GM21786 (cell line): ENCODE measurements at regions not wholly inside any gene's neighbourhood (a gene's known extent, or its start where the extent isn't known, plus 50 kb on each side); places are given as distances from the start of the nearest gene placed in this dataset.
A peak's percentile ranks its signal among the peaks of the same experiment; 100 is the strongest.

Source experiments
- ATAC-seq: cut with Tn5 transposase; IDR thresholded peaks from one replicate; pipeline ENCODE4 v1.9.1; 2021; ENCODE audit not compliant: unreplicated experiment

DNA sequence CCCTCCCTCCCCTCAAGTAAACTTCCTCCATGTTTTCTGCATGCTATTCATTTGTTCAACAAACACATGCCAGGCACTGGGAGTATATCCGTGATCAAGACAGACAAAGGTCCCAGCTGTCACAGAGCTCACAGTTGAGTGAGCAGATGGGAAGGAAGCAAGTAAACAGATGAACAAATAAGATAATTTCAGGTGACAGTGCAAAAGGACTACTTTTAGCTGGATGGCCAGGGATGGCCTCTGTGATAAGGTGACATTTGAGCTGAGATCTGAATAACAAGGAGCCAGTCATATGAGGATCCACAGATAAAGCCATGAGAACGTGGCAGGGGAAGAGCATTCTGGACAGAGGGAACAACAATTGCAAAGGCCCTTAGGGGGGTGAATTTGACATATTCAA, 121.7 kb upstream of the RAD23B start:
- ATAC-seq = no peak

- ATAC-seq = no peak
Observed at GRCh38 chr9:107163370-107163769, 119.7 kb upstream of the RAD23B start.

DNA sequence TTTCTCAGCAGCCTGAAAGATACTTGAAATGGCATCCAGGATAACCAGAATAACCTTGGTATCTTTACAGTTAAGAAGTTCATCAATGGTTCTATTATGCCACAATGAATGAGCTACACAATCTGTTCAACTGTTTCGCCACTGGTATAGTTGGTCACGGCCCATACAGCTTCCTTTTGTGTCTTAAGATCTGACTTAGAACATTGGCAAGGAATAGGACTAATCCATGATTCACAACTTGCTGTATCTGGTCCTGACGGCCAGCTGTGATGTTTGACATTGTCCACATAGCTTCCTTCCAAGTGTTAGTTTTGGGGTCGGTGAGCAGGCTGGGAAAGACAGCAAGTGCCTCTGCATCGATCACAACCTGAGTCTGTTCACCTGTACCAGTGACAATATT, 113.3 kb upstream of the RAD23B start:
- ATAC-seq = no peak

GRCh38 chr9:107170801-107171200, 112.3 kb upstream of the RAD23B start:
- no peak for ATAC-seq

- ATAC-seq = peak; percentile 60
Observed at GRCh38 chr9:107172160-107172978, 110.7 kb upstream of the RAD23B start.

- ATAC-seq = peak; percentile 35
Observed at GRCh38 chr9:107172979-107173347, 110.1 kb upstream of the RAD23B start.

DNA sequence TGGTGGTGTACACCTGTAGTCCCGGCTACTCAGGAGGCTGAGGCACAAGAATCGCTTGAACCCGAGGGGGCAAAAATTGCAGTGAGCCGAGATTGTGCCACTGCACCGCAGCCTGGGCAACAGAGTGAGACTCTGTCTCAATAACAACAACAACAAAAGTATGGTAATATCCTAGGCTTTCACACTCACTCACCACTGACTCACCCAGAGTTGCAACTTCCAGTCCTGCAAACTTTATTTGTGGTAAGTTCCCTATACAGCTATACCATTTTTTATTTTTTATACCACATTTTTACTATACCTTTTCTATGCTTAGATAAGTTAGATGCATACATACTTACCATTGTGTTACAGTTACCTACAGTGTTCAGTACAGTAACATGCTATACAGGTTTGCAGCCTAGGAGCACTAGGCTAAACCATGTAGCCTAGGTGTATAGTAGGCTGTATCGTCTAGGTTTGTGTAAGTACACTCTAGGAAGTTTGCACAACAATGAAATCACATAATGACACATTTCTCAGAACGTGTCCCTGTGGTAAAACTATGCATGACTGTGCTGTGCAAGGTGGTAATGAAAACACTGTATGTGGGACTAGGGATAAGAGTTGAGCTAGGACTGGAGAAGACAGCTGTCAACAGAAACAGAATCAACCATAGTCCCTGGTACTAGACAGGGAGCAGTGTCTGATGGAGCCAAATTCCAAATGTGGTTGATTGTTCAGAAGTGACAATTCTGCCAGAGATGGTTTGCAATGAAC, 109.5 kb upstream of the RAD23B start:
- no peak for ATAC-seq

- ATAC-seq = peak; percentile 34
Observed at GRCh38 chr9:107174441-107174840, 108.6 kb upstream of the RAD23B start.

DNA sequence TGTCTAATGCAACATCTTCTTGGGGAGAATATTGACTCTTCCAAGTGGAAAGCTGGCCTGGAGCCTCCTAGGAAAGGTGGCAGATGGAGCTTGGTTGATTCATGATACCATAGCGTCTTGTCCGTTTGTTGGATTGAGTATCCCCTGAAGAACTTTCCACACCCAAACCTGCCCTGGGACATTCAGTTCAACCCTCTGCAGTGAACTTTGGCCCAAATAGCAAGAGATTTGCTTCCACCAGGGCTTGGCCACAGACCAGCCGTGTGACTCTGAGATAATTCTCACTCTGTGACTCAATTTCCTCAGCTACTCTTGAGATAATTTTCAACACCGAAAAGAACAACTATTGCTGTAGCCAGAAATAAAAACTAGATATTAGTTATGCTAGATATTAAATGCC, 108.0 kb upstream of the RAD23B start:
- no peak for ATAC-seq

DNA sequence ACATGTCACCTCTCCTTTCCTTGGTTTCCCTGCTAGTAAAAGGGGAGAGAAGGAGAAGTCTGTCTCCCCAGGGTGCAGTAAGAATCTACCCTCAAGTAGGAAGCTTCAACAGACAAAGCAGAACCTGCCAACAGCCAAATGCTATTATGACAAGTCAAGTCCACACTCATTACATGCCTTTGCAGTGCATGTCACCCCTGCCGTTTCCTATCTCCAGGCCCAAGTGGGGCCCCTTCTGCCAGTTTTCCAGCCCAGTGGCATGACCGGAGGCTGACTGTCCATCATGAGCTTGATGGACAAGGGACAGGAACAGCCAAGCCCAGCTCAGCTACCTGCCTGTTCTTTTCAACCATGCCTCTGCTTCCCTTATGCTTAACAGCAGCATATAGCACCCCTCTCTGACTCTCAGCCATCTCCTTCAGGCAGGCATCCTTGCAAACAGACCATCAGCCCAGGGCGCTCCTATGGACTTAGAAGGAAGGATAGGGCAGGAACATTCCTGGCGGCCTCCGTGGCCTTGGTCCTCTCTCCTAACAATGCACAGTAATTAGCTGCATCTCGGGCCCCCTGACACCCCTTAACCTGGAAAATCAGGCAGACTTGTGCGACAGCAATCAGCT, 107.2 kb upstream of the RAD23B start:
- no peak for ATAC-seq

DNA sequence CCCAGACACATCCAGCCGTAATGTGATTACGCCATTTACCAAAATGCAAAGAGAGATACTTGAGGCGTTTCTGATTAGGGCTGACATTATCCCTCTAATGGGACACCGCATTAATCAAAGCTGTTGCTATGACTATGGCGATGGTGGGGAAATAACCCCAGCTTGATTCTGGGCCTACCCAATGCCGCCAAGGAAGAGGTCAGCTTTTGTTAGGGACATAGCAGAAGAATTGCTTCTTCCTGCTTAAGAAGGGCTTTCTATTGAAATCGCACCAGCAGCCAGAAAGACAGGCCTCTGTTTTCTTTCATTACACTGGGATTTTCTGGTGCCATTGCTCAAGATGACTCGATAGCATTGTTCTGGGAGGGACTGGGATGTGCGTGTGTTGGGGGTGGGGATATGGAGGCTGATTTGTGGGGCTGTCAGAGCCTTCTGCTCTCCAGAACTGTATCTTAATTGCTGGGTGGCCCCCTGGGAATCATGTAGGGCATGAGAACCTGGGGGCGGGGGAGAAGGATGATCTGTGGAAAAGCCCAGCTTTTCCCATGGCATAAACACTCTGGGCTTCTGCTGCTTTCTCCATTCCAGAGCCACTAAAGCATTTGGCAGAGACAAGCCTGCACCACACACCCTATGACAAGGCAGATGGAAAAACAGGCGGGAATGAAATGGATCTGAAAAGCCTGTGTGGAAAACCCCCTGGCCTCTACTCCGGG, 106.5 kb upstream of the RAD23B start:
- ATAC-seq = no peak

DNA sequence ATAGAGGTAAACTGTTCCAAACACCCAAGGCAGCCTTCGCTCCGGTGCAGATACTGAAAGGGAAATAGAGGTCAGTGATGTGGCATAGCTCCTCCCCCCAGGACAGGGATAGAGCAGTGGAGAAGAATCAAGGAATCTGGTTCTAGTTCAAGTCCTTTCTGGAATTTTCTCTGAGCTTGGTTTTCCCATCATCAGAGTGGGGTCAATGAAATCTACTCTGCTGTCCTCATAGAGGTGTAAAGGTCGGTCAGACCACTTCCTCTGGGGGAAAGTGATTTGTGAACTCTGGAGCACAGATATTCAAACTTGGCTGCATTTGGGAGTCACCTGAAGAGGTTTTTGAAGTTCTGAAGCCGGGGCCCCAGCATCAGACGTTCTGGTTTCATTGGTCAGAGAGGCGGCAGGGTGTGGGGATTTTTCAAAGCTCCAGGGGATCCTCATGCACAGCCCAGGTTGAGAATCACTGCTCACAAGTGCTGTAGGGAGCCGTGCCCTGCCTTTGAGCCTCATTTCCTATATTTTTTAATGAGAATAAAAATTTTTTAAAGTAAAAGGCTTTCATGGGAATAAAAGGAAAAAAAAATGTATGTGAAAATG, 105.7 kb upstream of the RAD23B start:
- no peak for ATAC-seq

- no peak for ATAC-seq
Observed at GRCh38 chr9:107177857-107178256, 105.2 kb upstream of the RAD23B start.

- no peak for ATAC-seq
Observed at GRCh38 chr9:107178293-107178692, 104.8 kb upstream of the RAD23B start.

- ATAC-seq = no peak
Observed at GRCh38 chr9:107180206-107180605, 102.9 kb upstream of the RAD23B start.

DNA sequence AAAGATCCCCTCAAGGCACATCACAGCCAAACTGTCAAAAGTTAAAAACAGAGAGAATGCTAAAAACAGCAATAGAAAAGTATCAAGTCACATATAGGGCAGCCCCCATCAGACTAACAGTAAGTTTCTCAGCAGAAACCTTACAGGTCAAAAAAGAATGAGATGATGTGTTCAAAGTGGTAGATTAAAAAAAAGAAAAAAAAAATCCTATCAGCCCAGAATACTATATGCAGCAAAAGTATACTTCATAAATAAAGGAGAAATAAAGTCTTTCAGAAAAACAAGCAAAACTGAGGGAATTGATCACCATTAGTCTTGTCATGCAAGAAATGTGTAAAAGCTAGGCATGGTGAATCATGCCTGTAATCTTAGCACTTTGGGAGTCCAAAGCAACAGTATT, 99.9 kb upstream of the RAD23B start:
- ATAC-seq = no peak

GRCh38 chr9:107188376-107188775, 94.7 kb upstream of the RAD23B start:
- ATAC-seq = no peak

- ATAC-seq = no peak
Observed at GRCh38 chr9:107190061-107190935, 92.8 kb upstream of the RAD23B start.

DNA sequence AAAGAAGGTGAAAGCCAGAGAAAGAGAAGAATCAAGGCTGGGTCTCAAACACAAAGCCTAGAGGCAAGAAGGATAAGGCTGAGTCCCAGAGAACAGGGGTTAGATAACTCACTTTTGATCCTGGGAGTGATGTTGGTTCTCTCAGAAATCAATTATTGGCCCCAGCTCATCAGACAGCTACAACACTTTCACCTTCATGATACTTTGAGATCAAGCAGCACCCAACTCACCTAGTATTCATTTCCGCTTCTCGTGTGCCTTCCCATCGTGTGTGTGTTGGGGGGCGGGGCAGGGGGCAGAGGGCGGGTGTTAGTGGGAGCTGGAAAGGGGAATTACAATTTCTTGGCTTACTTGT, 92.2 kb upstream of the RAD23B start:
- no peak for ATAC-seq

GRCh38 chr9:107193251-107193650, 89.8 kb upstream of the RAD23B start:
- no peak for ATAC-seq
